ENCODE measurements at regions not wholly inside any gene's neighbourhood (a gene's known extent, or its start where the extent isn't known, plus 50 kb on each side); places are given as distances from the start of the nearest gene placed in this dataset.

DNA sequence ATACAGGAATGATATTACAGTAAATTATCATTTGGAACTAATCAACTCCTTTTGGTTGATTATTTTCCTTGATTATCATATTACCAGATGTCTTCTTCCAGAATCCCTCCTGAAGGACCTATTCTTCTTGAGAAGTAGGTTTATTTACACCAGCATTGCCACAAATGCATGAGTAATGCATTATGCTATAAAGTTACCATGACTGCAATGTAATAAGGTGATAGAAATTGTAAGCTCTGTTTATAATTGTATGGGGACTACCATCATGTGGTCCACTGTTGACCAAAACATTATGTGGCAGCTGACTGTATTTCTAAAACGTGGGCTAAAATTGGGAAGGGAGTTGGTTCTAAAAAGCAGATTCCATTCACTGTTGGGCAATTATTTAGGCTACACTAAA lies 602.2 kb downstream of the NYAP2 start:
- H3K27ac ChIP-seq (replicated peaks): no peak overlapping the region; the same call in 1 of the 2 replicates
- no peak overlapping the region for H3K4me3 ChIP-seq (replicated peaks; ENCODE audit: insufficient read depth, low read length)
- TF ChIP-seq, protein P1, sequence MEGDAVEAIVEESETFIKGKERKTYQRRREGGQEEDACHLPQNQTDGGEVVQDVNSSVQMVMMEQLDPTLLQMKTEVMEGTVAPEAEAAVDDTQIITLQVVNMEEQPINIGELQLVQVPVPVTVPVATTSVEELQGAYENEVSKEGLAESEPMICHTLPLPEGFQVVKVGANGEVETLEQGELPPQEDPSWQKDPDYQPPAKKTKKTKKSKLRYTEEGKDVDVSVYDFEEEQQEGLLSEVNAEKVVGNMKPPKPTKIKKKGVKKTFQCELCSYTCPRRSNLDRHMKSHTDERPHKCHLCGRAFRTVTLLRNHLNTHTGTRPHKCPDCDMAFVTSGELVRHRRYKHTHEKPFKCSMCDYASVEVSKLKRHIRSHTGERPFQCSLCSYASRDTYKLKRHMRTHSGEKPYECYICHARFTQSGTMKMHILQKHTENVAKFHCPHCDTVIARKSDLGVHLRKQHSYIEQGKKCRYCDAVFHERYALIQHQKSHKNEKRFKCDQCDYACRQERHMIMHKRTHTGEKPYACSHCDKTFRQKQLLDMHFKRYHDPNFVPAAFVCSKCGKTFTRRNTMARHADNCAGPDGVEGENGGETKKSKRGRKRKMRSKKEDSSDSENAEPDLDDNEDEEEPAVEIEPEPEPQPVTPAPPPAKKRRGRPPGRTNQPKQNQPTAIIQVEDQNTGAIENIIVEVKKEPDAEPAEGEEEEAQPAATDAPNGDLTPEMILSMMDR (IDR thresholded peaks at IDR 0.05; ENCODE audit: insufficient read depth, low read length): no peak
- TF ChIP-seq, protein P2, sequence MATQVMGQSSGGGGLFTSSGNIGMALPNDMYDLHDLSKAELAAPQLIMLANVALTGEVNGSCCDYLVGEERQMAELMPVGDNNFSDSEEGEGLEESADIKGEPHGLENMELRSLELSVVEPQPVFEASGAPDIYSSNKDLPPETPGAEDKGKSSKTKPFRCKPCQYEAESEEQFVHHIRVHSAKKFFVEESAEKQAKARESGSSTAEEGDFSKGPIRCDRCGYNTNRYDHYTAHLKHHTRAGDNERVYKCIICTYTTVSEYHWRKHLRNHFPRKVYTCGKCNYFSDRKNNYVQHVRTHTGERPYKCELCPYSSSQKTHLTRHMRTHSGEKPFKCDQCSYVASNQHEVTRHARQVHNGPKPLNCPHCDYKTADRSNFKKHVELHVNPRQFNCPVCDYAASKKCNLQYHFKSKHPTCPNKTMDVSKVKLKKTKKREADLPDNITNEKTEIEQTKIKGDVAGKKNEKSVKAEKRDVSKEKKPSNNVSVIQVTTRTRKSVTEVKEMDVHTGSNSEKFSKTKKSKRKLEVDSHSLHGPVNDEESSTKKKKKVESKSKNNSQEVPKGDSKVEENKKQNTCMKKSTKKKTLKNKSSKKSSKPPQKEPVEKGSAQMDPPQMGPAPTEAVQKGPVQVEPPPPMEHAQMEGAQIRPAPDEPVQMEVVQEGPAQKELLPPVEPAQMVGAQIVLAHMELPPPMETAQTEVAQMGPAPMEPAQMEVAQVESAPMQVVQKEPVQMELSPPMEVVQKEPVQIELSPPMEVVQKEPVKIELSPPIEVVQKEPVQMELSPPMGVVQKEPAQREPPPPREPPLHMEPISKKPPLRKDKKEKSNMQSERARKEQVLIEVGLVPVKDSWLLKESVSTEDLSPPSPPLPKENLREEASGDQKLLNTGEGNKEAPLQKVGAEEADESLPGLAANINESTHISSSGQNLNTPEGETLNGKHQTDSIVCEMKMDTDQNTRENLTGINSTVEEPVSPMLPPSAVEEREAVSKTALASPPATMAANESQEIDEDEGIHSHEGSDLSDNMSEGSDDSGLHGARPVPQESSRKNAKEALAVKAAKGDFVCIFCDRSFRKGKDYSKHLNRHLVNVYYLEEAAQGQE (IDR thresholded peaks at IDR 0.05; ENCODE audit: insufficient replicate concordance, low read depth): no peak
- DNase-seq (ENCODE audit: low read depth in 1 of 2, low spot score in 1 of 2): no peak
- H3K27me3 ChIP-seq (ENCODE audit: insufficient read depth, poor library complexity, severe bottlenecking): no peaks in the 10 kb centered on the region

GRCh38 chr2:225999692-226000091 lies 600.2 kb downstream of the NYAP2 start:
- TF ChIP-seq, protein P1 (IDR thresholded peaks at IDR 0.05; ENCODE audit: insufficient read depth, low read length): no peak
- TF ChIP-seq GABPA (IDR thresholded peaks at IDR 0.05; ENCODE audit: low read depth): no peak
- TF ChIP-seq, protein P2 (IDR thresholded peaks at IDR 0.05; ENCODE audit: insufficient replicate concordance, low read depth): no peak
- TF ChIP-seq POLR2AphosphoS5 (IDR thresholded peaks at IDR 0.05; ENCODE audit: low read depth): no peak
- no peak for TF ChIP-seq SPI1 (IDR thresholded peaks at IDR 0.05; ENCODE audit: borderline replicate concordance, low read depth)
- Histone ChIP-seq H3K4me3 (replicated peaks; ENCODE audit: insufficient read depth, low read length) (no peak overlapping the region), H3K27ac (replicated peaks) (no peak overlapping the region), H3K27me3 (ENCODE audit: insufficient read depth, poor library complexity, severe bottlenecking) (no peaks in the 10 kb centered on the region)
- DNase-seq (ENCODE audit: low read depth in 1 of 2, low spot score in 1 of 2): no peak

- no peaks in the 10 kb centered on the region for H3K27me3 ChIP-seq (ENCODE audit: insufficient read depth, poor library complexity, severe bottlenecking)
- no peak overlapping the region for H3K4me3 ChIP-seq (replicated peaks; ENCODE audit: insufficient read depth, low read length)
- TF ChIP-seq SPI1 (IDR thresholded peaks at IDR 0.05; ENCODE audit: borderline replicate concordance, low read depth): no peak
- TF ChIP-seq, protein P1 (IDR thresholded peaks at IDR 0.05; ENCODE audit: insufficient read depth, low read length): no peak
- TF ChIP-seq POLR2AphosphoS5 (IDR thresholded peaks at IDR 0.05; ENCODE audit: low read depth): no peak
- TF ChIP-seq GABPA (IDR thresholded peaks at IDR 0.05; ENCODE audit: low read depth): no peak
- DNase-seq (ENCODE audit: low read depth in 1 of 2, low spot score in 1 of 2): no peak
- no peak overlapping the region for H3K27ac ChIP-seq (replicated peaks)
These were observed 599.1 kb downstream of the NYAP2 start for GRCh38 chr2:225998653-225999052.

DNA sequence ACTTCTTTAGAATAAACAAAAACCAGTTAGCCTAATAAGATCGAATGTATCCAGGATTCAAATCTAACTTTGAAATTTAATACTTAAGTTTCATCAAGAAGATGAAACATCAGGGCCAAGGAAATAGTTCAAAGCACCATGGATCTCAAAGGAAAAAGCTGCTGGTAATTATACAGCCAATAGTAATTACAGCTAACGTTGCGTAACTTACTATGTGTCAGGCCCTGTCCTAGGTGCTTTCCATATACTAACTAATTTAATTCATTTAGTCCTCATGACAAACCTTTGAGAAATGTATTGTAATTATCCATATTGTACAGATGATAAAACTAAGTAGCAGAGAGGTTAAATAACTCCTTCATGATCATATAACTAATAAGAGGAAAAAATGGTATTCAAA lies 598.6 kb downstream of the NYAP2 start:
- no peak overlapping the region for H3K27ac ChIP-seq (replicated peaks)
- DNase-seq (ENCODE audit: low read depth in 1 of 2, low spot score in 1 of 2): no peak
- TF ChIP-seq, protein P1 (IDR thresholded peaks at IDR 0.05; ENCODE audit: insufficient read depth, low read length): no peak
- TF ChIP-seq, protein P2 (IDR thresholded peaks at IDR 0.05; ENCODE audit: insufficient replicate concordance, low read depth): peak; percentile 21
- H3K4me3 ChIP-seq (replicated peaks; ENCODE audit: insufficient read depth, low read length): no peak overlapping the region
- H3K27me3 ChIP-seq (ENCODE audit: insufficient read depth, poor library complexity, severe bottlenecking): no peaks in the 10 kb centered on the region
